ENCODE measurements at regions not wholly inside any gene's neighbourhood (a gene's known extent, or its start where the extent isn't known, plus 50 kb on each side); places are given as distances from the start of the nearest gene placed in this dataset.

DNA sequence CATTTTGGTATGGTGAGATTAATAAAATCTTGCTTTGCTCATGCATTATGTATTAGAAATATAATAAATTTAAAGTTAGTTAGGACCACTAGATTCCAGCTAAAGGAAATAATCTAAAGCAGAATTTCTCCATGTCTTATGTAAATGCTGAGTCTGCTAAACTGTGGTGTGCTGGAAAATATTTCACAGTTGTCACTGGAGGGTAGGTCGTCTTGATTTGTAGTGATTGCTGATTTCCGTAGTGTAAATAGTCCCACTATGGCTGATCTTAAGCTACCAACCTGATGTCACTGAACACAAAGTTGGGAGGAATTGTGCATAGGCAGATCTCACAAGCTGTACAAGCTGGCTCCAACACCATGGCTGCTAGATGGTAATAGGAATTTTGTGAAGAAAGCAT, 133.4 kb upstream of the NR3C2 start:
- Mint-ChIP-seq H3K4me1 (ENCODE audit: unreplicated experiment) (peaks cover 6% of the 10 kb centered on the region), H3K27me3 (ENCODE audit: unreplicated experiment) (no peaks in the 10 kb centered on the region), H3K36me3 (ENCODE audit: low read depth, unreplicated experiment) (no peaks in the 10 kb centered on the region), H3K4me3 (ENCODE audit: unreplicated experiment) (no peak overlapping the region), H3K9me3 (ENCODE audit: unreplicated experiment) (no peaks in the 10 kb centered on the region), H3K27ac (ENCODE audit: unreplicated experiment) (no peak overlapping the region)
- TF ChIP-seq, protein P1, sequence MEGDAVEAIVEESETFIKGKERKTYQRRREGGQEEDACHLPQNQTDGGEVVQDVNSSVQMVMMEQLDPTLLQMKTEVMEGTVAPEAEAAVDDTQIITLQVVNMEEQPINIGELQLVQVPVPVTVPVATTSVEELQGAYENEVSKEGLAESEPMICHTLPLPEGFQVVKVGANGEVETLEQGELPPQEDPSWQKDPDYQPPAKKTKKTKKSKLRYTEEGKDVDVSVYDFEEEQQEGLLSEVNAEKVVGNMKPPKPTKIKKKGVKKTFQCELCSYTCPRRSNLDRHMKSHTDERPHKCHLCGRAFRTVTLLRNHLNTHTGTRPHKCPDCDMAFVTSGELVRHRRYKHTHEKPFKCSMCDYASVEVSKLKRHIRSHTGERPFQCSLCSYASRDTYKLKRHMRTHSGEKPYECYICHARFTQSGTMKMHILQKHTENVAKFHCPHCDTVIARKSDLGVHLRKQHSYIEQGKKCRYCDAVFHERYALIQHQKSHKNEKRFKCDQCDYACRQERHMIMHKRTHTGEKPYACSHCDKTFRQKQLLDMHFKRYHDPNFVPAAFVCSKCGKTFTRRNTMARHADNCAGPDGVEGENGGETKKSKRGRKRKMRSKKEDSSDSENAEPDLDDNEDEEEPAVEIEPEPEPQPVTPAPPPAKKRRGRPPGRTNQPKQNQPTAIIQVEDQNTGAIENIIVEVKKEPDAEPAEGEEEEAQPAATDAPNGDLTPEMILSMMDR (IDR thresholded peaks at IDR 0.05; ENCODE audit: unreplicated experiment) = no peak
- DNase-seq (ENCODE audit: low spot score) = no peak

DNA sequence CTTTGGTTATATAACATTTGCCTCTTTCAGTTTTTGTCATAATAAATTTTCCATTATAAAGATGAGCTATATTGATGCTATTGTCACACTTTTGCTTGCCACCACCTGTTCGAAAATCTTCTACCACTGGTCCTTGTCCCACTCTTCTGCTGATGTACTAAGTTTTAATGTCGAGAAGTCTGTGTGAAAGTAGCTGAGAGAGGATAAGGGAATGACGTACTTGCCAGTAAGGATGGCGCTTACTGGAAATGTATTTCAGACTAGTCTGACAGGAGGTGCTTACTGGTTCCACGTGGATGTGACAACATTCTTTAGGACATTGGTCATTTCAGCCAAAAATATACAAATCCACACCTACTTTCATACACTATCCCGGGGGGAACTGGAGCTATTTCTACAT, 132.7 kb upstream of the NR3C2 start:
- H3K9me3 Mint-ChIP-seq (ENCODE audit: unreplicated experiment) = no peaks in the 10 kb centered on the region
- TF ChIP-seq, protein P1 (IDR thresholded peaks at IDR 0.05; ENCODE audit: unreplicated experiment) = no peak
- H3K27ac Mint-ChIP-seq (ENCODE audit: unreplicated experiment) = no peak overlapping the region
- peaks cover 6% of the 10 kb centered on the region for H3K4me1 Mint-ChIP-seq (ENCODE audit: unreplicated experiment)
- no peak overlapping the region for H3K4me3 Mint-ChIP-seq (ENCODE audit: unreplicated experiment)
- DNase-seq (ENCODE audit: low spot score) = no peak
- H3K27me3 Mint-ChIP-seq (ENCODE audit: unreplicated experiment) = no peaks in the 10 kb centered on the region
- H3K36me3 Mint-ChIP-seq (ENCODE audit: low read depth, unreplicated experiment) = no peaks in the 10 kb centered on the region

DNA sequence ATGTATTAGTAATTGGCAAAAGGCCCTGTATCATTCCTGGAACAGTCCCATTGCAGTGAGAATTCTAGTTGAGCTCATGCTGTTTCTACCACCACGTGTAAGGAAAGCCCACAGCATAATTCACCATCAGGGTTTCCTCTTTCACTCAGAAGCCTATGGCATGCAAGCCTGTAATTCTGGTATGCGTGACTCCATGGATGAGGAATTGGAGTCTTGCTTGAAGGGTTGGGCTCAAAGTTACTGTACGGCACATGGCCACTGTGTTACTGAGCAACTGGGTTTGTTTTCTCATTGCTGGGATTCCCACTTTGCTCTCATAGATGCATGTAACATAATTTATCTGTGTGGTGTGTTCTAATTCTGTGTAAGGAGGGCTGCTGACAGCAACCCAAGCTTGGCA, 132.3 kb upstream of the NR3C2 start:
- no peak overlapping the region for H3K4me3 Mint-ChIP-seq (ENCODE audit: unreplicated experiment)
- no peak for DNase-seq (ENCODE audit: low spot score)
- no peak overlapping the region for H3K27ac Mint-ChIP-seq (ENCODE audit: unreplicated experiment)

DNA sequence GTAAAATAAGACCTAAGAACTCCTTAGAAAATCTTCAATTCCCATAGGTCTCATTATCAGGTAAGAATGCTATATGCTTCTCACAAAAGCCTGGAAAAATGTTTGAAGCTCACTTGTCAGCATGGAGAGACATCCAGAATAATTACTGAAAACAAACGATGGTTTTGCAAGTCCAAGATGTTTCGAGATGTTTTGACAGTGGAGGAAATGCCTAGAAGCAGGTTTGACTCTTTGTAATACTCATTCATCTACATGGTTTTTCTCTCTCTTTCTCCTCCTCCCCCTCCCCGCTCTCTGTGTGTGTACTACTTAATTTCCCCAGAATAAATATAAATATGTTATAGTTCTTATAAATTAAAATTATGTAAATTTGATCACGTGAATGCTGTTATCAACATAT, 131.9 kb upstream of the NR3C2 start:
- Mint-ChIP-seq H3K36me3 (ENCODE audit: low read depth, unreplicated experiment) (no peaks in the 10 kb centered on the region), H3K4me3 (ENCODE audit: unreplicated experiment) (no peak overlapping the region), H3K4me1 (ENCODE audit: unreplicated experiment) (peaks cover 6% of the 10 kb centered on the region), H3K27me3 (ENCODE audit: unreplicated experiment) (no peaks in the 10 kb centered on the region), H3K27ac (ENCODE audit: unreplicated experiment) (no peak overlapping the region), H3K9me3 (ENCODE audit: unreplicated experiment) (no peaks in the 10 kb centered on the region)
- DNase-seq (ENCODE audit: low spot score) = no peak
- TF ChIP-seq, protein P1 (IDR thresholded peaks at IDR 0.05; ENCODE audit: unreplicated experiment) = no peak

More for the DNA sequence above, 132.3 kb upstream of the NR3C2 start:
- H3K27me3 Mint-ChIP-seq (ENCODE audit: unreplicated experiment) = no peaks in the 10 kb centered on the region
- H3K9me3 Mint-ChIP-seq (ENCODE audit: unreplicated experiment) = no peaks in the 10 kb centered on the region
- peaks cover 6% of the 10 kb centered on the region for H3K4me1 Mint-ChIP-seq (ENCODE audit: unreplicated experiment)
- no peaks in the 10 kb centered on the region for H3K36me3 Mint-ChIP-seq (ENCODE audit: low read depth, unreplicated experiment)
- TF ChIP-seq, protein P1 (IDR thresholded peaks at IDR 0.05; ENCODE audit: unreplicated experiment) = no peak

DNA sequence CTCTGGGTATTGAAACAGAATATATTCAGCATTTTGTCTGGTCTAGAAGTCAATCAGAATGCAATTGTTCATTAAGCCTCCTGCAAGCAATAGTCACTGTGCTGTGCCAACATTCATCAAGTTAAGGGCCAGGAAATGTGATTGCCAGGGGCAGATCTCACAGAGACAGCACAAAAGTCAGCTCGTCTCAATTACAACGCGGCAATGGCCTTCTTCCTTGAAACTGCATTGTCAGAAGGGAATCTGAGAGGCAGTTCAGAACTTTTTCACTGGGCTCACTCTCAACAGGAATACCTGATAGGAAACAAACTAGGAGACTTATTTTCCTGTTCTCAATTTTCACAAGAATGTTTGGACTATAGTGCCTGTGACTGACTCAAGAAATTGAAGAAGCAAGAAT, 131.1 kb upstream of the NR3C2 start:
- Mint-ChIP-seq H3K36me3 (ENCODE audit: low read depth, unreplicated experiment) (no peaks in the 10 kb centered on the region), H3K27me3 (ENCODE audit: unreplicated experiment) (no peaks in the 10 kb centered on the region), H3K4me3 (ENCODE audit: unreplicated experiment) (no peak overlapping the region), H3K4me1 (ENCODE audit: unreplicated experiment) (peaks cover 6% of the 10 kb centered on the region), H3K27ac (ENCODE audit: unreplicated experiment) (peak overlapping the region; percentile 43), H3K9me3 (ENCODE audit: unreplicated experiment) (no peaks in the 10 kb centered on the region)
- no peak for DNase-seq (ENCODE audit: low spot score)
- TF ChIP-seq, protein P1 (IDR thresholded peaks at IDR 0.05; ENCODE audit: unreplicated experiment) = no peak

Data from endothelial cell (in vitro differentiated cells).